Trophoblast cell (in vitro differentiated cells and primary cell): ENCODE measurements at regions not wholly inside any gene's neighbourhood (a gene's known extent, or its start where the extent isn't known, plus 50 kb on each side); places are given as distances from the start of the nearest gene placed in this dataset.

Source experiments
- DNase-seq, 2 donors: peaks; one replicate each; pipeline ENCODE4 v3.0.0-alpha.2; 2016
- H2AFZ ChIP-seq: 2 replicates; pipeline ENCODE4 v1.6.1; 2013; ENCODE audit warnings: low read length, moderate library complexity, mild to moderate bottlenecking; ENCODE audit not compliant: insufficient read depth, poor library complexity
- H2AK5ac ChIP-seq: 2 replicates; pipeline ENCODE4 v1.6.1; 2013; ENCODE audit warnings: mild to moderate bottlenecking, low read length
- H2BK120ac ChIP-seq: 2 replicates; pipeline ENCODE4 v1.6.1; 2013; ENCODE audit warnings: low read length, mild to moderate bottlenecking, moderate library complexity; ENCODE audit not compliant: insufficient read depth, poor library complexity
- H2BK12ac ChIP-seq: 2 replicates; pipeline ENCODE4 v1.6.1; 2013; ENCODE audit warnings: mild to moderate bottlenecking, low read length, moderate library complexity
- H2BK5ac ChIP-seq: 2 replicates; pipeline ENCODE4 v1.6.1; 2013; ENCODE audit warnings: low read length, low read depth, moderate library complexity, mild to moderate bottlenecking; ENCODE audit not compliant: poor library complexity
- H3K14ac ChIP-seq: 2 replicates; pipeline ENCODE4 v1.6.1; 2013; ENCODE audit warnings: mild to moderate bottlenecking, low read length
- H3K18ac ChIP-seq: 2 replicates; pipeline ENCODE4 v1.6.1; 2013; ENCODE audit warnings: mild to moderate bottlenecking, low read length
- H3K23ac ChIP-seq: 2 replicates; pipeline ENCODE4 v1.6.1; 2013; ENCODE audit warnings: low read length
- H3K27ac ChIP-seq: 2 replicates; pipeline ENCODE4 v1.5.1; 2013; ENCODE audit warnings: low read depth, mild to moderate bottlenecking, inconsistent platforms, low read length, moderate library complexity
- H3K27me3 ChIP-seq: 2 replicates; pipeline ENCODE4 v1.6.1; 2013; ENCODE audit warnings: inconsistent platforms, mild to moderate bottlenecking, low read length, moderate library complexity; ENCODE audit not compliant: insufficient read depth
- H3K36me3 ChIP-seq, 2 experiments: 1 replicate in 1 of 2; 2 replicates in 1 of 2; pipeline ENCODE4 v1.6.1; 2013; ENCODE audit warnings: low read length in 2 of 2, mild to moderate bottlenecking in 2 of 2, moderate library complexity in 1 of 2; ENCODE audit not compliant: insufficient read depth in 2 of 2, control insufficient read depth in 1 of 2
- H3K4ac ChIP-seq: 2 replicates; pipeline ENCODE4 v1.6.1; 2013; ENCODE audit warnings: low read depth, mild to moderate bottlenecking, low read length, moderate library complexity
- H3K4me1 ChIP-seq, 2 experiments: 1 replicate in 1 of 2; 2 replicates in 1 of 2; pipeline ENCODE4 v1.6.1; 2013; ENCODE audit warnings: low read length in 2 of 2, mild to moderate bottlenecking in 2 of 2, moderate library complexity in 1 of 2; ENCODE audit not compliant: insufficient read depth in 2 of 2, control insufficient read depth in 1 of 2
- H3K4me2 ChIP-seq: 2 replicates; pipeline ENCODE4 v1.6.1; 2013; ENCODE audit warnings: inconsistent platforms, mild to moderate bottlenecking, low read length, moderate library complexity
- H3K4me3 ChIP-seq: 2 replicates; pipeline ENCODE4 v1.5.1; 2013; ENCODE audit warnings: mild to moderate bottlenecking, low read depth, low read length, inconsistent platforms
- H3K79me1 ChIP-seq: one replicate; pipeline ENCODE4 v1.6.1; 2013; ENCODE audit warnings: low read length
- H3K79me2 ChIP-seq: 2 replicates; pipeline ENCODE4 v1.6.1; 2013; ENCODE audit warnings: low read length, mild to moderate bottlenecking; ENCODE audit not compliant: control insufficient read depth, insufficient read depth, poor library complexity
- H3K9ac ChIP-seq: 2 replicates; pipeline ENCODE4 v1.6.1; 2013; ENCODE audit warnings: mild to moderate bottlenecking, low read length
- H3K9me3 ChIP-seq: 2 replicates; pipeline ENCODE4 v1.6.1; 2013; ENCODE audit warnings: low read depth, mild to moderate bottlenecking, control low read depth, inconsistent platforms, low read length; ENCODE audit not compliant: insufficient read depth
- H4K12ac ChIP-seq: 2 replicates; pipeline ENCODE4 v1.6.1; 2013; ENCODE audit warnings: low read depth, mild to moderate bottlenecking, low read length, moderate library complexity
- H4K8ac ChIP-seq: 2 replicates; pipeline ENCODE4 v1.6.1; 2013; ENCODE audit warnings: low read depth, mild to moderate bottlenecking, low read length, moderate library complexity
- H4K91ac ChIP-seq: one replicate; pipeline ENCODE4 v1.6.1; 2013; ENCODE audit warnings: low read depth, mild to moderate bottlenecking, low read length, moderate library complexity
- WGBS: extraction: QIAGEN DNeasy Blood & Tissue Kit; methylation state at CpG from one replicate; pipeline ENCODE4 v1.1.7; 2013; ENCODE audit warnings: missing lambda C conversion rate; ENCODE audit not compliant: insufficient read length, insufficient coverage; ENCODE audit errors: extremely low coverage; 5-methylcytosine and 5-hydroxymethylcytosine counted together

DNA sequence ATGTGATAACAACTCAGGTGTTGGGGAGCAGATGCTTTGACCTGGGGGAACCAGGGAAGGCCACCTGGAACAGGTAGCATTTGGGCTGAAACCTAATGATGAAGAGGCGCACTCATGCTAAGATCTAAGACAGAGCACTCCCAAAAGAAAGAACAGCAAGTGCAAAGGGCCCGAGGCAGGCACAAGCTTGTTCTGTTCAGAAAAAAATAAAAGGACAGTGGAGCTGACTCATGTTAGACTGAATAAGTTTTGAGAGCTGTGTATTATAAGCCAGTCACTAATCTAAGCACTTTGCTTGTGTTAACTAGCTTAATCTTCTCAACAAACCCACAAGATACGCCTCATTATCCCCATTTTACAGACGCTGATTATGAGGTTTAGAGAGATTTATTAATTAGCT lies 90.1 kb downstream of the MATN1 start:
- no peak for DNase-seq
- Histone ChIP-seq H3K18ac (no peak overlapping the region), H3K79me2 (no peaks in the 10 kb centered on the region), H4K12ac (no peak overlapping the region), H3K27ac (no peak overlapping the region), H2AK5ac (no peak overlapping the region), H2BK120ac (no peak overlapping the region), H2AFZ (no peak overlapping the region), H3K9ac (no peak overlapping the region), H3K36me3 (no peaks in the 10 kb centered on the region), H3K4me2 (no peak overlapping the region), H3K79me1 (no peaks in the 10 kb centered on the region), H3K4ac (no peak overlapping the region), H3K4me1 (no peaks in the 10 kb centered on the region), H2BK12ac (no peak overlapping the region), H3K23ac (no peak overlapping the region), H2BK5ac (no peak overlapping the region), H3K14ac (no peak overlapping the region), H3K27me3 (no peaks in the 10 kb centered on the region), H4K8ac (no peak overlapping the region), H4K91ac (no peak overlapping the region), H3K9me3 (peaks cover 2% of the 10 kb centered on the region), H3K4me3 (no peak overlapping the region)
- WGBS: no CpG with 5 or more reads among the region's 4 CpGs

DNA sequence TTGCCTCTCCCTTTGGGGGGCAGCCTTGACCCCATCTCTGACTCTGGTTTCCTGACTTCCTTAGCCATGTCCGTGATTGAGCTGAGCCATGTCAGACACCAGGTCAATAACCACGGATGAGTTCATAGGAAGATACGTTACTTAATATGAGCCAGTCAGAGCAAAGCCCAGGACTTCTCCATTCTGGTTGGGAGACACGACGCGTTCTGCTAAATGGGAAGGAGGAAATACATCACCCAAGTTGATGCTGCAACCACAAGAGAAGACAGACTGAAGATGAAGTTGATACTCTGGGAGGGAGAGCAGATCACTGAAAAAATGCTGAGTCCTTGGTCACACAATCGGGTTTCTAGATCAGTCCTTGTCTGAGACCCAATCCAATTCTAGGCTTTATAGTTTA lies 90.9 kb downstream of the MATN1 start:
- no peak overlapping the region for H2AK5ac ChIP-seq
- WGBS: no CpG with 5 or more reads among the region's 7 CpGs
- H3K9ac ChIP-seq: no peak overlapping the region
- H2BK12ac ChIP-seq: no peak overlapping the region
- no peak overlapping the region for H3K18ac ChIP-seq
- H3K79me1 ChIP-seq: no peaks in the 10 kb centered on the region
- DNase-seq: peak in 1 of 2 donors; percentile 6
- no peak overlapping the region for H3K27ac ChIP-seq
- H3K4me1 ChIP-seq: no peaks in the 10 kb centered on the region
- H2BK120ac ChIP-seq: no peak overlapping the region
- no peak overlapping the region for H2BK5ac ChIP-seq
- no peak overlapping the region for H3K23ac ChIP-seq
- no peak overlapping the region for H2AFZ ChIP-seq
- no peaks in the 10 kb centered on the region for H3K27me3 ChIP-seq
- H3K4ac ChIP-seq: no peak overlapping the region
- H3K4me2 ChIP-seq: no peak overlapping the region
- H3K9me3 ChIP-seq: peaks cover 9% of the 10 kb centered on the region
- H3K14ac ChIP-seq: no peak overlapping the region
- no peaks in the 10 kb centered on the region for H3K79me2 ChIP-seq
- no peaks in the 10 kb centered on the region for H3K36me3 ChIP-seq
- no peak overlapping the region for H4K8ac ChIP-seq
- no peak overlapping the region for H4K91ac ChIP-seq
- no peak overlapping the region for H4K12ac ChIP-seq
- H3K4me3 ChIP-seq: no peak overlapping the region

DNA sequence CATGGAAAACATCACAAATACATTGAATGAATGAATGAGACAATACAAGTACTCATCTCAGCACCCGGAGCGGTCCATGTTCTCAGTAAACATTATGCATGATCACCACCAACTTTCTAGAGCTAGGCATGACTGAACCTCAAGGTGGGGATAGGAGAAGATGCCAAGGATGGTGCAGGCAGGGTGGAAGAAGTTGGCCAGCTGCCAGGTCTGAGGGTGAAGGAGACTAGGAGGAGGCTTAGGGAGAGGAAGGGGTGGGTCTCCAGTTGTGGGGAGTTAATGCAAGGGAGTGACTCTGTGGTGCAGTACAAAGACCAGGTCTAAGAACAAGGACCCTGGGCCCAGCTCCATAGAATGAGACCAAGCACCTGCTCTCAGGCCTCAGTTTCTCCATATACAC lies 91.7 kb downstream of the MATN1 start:
- H3K79me2 ChIP-seq: no peaks in the 10 kb centered on the region
- H3K23ac ChIP-seq: no peak overlapping the region
- no CpG with 5 or more reads among the region's 2 CpGs for WGBS
- no peak for DNase-seq
- peaks cover 12% of the 10 kb centered on the region for H3K9me3 ChIP-seq
- no peak overlapping the region for H2BK5ac ChIP-seq
- no peak overlapping the region for H2AK5ac ChIP-seq
- H3K4me3 ChIP-seq: no peak overlapping the region
- no peak overlapping the region for H3K4me2 ChIP-seq
- no peak overlapping the region for H2AFZ ChIP-seq
- H3K27me3 ChIP-seq: no peaks in the 10 kb centered on the region
- H3K18ac ChIP-seq: no peak overlapping the region
- H4K91ac ChIP-seq: no peak overlapping the region
- H3K14ac ChIP-seq: no peak overlapping the region
- H3K36me3 ChIP-seq: no peaks in the 10 kb centered on the region
- H4K8ac ChIP-seq: no peak overlapping the region
- H3K79me1 ChIP-seq: no peaks in the 10 kb centered on the region
- H3K27ac ChIP-seq: no peak overlapping the region
- no peak overlapping the region for H3K4ac ChIP-seq
- H3K9ac ChIP-seq: no peak overlapping the region
- no peaks in the 10 kb centered on the region for H3K4me1 ChIP-seq
- no peak overlapping the region for H2BK120ac ChIP-seq
- H4K12ac ChIP-seq: no peak overlapping the region
- H2BK12ac ChIP-seq: no peak overlapping the region

DNA sequence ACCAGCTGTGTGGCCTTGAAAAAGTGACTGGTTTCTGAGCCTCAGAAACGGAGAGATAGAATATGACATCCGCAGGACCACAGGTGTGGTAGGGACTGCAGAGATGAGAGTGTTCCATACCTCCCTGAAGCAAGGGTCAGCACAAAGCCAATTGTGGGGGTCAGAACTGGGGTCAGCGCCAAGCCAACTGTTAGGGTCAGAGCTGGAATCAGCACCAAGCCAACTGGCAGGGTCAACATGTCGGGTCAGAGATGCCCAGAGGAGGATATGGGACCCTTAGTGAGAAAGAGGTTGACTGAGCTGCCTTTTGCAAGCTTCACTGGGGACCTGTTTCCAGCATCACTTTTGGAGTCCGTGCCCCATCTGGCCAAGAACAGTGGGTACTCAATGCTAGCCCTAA lies 93.9 kb downstream of the MATN1 start:
- Histone ChIP-seq H3K9me3 (peaks cover 9% of the 10 kb centered on the region), H3K4me2 (no peak overlapping the region), H3K9ac (no peak overlapping the region), H3K23ac (no peak overlapping the region), H2AK5ac (no peak overlapping the region), H3K14ac (no peak overlapping the region), H3K18ac (no peak overlapping the region), H2BK12ac (no peak overlapping the region), H3K27ac (no peak overlapping the region), H4K8ac (no peak overlapping the region), H4K91ac (no peak overlapping the region), H2BK120ac (no peak overlapping the region), H2BK5ac (no peak overlapping the region), H3K4me1 (no peaks in the 10 kb centered on the region), H3K27me3 (no peaks in the 10 kb centered on the region), H2AFZ (no peak overlapping the region), H4K12ac (no peak overlapping the region), H3K4ac (no peak overlapping the region), H3K36me3 (no peaks in the 10 kb centered on the region), H3K79me2 (no peaks in the 10 kb centered on the region), H3K4me3 (no peak overlapping the region), H3K79me1 (no peaks in the 10 kb centered on the region)
- no peak for DNase-seq
- no CpG with 5 or more reads among the region's 5 CpGs for WGBS
